IPS-18a (cell line): ENCODE measurements at regions not wholly inside any gene's neighbourhood (a gene's known extent, or its start where the extent isn't known, plus 50 kb on each side); places are given as distances from the start of the nearest gene placed in this dataset.
"Not testable (repeated sequence)": the region's sequence is repeated elsewhere in the genome, so short reads cannot be mapped to it uniquely, and the experiment has no call there.

Experiments
- H3K27ac ChIP-seq: one replicate; pipeline ENCODE4 v1.5.1; 2013; ENCODE audit warnings: low read length
- H3K27me3 ChIP-seq: one replicate; pipeline ENCODE4 v1.6.1; 2013; ENCODE audit warnings: mild to moderate bottlenecking, low read length; ENCODE audit not compliant: control insufficient read depth, insufficient read depth
- H3K36me3 ChIP-seq: one replicate; pipeline ENCODE4 v1.6.1; 2013; ENCODE audit warnings: low read depth, low read length; ENCODE audit not compliant: control insufficient read depth
- H3K4me1 ChIP-seq: one replicate; pipeline ENCODE4 v1.6.1; 2013; ENCODE audit warnings: low read depth, low read length; ENCODE audit not compliant: control insufficient read depth
- H3K4me3 ChIP-seq: one replicate; pipeline ENCODE4 v1.5.1; 2013; ENCODE audit warnings: low read length
- H3K9ac ChIP-seq: one replicate; pipeline ENCODE4 v1.6.1; 2013; ENCODE audit warnings: mild to moderate bottlenecking, low read length, moderate library complexity
- H3K9me3 ChIP-seq: one replicate; pipeline ENCODE4 v1.6.1; 2013; ENCODE audit warnings: low read depth, low read length; ENCODE audit not compliant: control insufficient read depth

DNA sequence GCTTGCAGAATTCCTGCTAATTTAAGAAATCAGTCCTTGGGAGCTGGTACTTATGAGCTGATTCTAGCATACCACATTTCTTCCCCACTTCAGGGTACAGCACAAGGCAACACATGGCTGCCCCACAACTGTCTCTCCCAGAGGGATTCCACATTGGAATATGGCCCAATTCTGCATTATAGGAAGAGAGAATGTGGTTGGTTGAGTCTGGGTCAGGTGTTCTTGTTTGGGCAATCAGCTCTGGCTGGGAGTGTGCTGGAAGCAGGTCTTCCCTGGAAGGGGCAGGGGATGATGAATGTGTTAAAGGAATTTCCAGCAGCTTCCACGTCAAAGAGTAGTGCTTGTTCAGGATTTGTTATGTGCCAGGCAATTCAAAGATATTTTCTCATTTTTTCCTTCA lies 95.7 kb downstream of the BUB3 start:
- Histone ChIP-seq H3K9ac (no peak overlapping the region), H3K36me3 (no peaks in the 10 kb centered on the region), H3K27ac (no peak overlapping the region), H3K4me1 (no peaks in the 10 kb centered on the region), H3K4me3 (no peak overlapping the region), H3K9me3 (no peaks in the 10 kb centered on the region), H3K27me3 (no peaks in the 10 kb centered on the region)

DNA sequence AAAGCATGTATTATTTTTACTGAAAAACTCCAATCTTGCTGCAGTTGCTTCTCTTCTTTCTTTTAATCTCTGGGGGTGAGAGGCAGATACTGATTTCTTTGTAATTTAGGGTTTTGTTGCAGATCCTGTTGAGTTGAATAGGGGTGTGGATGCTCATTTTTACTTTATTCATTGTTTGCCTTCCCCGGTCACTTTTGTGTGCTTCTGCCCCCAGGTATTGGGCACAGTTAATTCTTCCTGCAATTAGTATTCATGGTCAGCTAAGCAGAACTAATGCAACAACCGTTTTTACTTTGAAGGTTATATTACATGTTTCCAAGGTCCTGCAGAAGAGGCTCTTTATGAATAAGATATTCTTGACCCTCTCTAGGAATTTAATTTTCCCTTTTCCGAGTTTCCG lies 96.4 kb downstream of the BUB3 start:
- no peak overlapping the region for H3K27ac ChIP-seq
- H3K9ac ChIP-seq: no peak overlapping the region
- no peaks in the 10 kb centered on the region for H3K4me1 ChIP-seq
- no peaks in the 10 kb centered on the region for H3K36me3 ChIP-seq
- no peaks in the 10 kb centered on the region for H3K27me3 ChIP-seq
- H3K9me3 ChIP-seq: no peaks in the 10 kb centered on the region
- H3K4me3 ChIP-seq: no peak overlapping the region

DNA sequence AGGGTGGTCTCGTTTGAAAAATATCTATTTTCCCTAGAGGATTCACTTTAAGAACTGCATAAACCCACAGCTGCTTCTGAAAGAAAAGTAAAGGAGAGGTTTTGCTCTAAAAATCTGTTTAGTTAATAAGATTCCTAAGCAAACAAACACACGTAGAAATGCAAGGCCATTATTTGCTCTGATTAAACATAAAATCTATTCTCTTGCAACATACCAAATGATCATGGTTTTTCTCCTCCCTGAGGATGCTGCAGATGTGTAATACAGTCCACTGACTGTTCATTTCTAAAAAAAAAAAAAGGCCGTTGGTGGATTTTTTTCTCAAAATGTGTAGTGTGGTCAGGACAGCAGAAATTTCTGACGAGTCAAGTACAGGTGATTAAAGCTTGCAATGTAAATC lies 98.6 kb downstream of the BUB3 start:
- Histone ChIP-seq H3K9me3 (no peaks in the 10 kb centered on the region), H3K4me3 (no peak overlapping the region), H3K27ac (no peak overlapping the region), H3K27me3 (no peaks in the 10 kb centered on the region), H3K4me1 (no peaks in the 10 kb centered on the region), H3K9ac (no peak overlapping the region), H3K36me3 (no peaks in the 10 kb centered on the region)

DNA sequence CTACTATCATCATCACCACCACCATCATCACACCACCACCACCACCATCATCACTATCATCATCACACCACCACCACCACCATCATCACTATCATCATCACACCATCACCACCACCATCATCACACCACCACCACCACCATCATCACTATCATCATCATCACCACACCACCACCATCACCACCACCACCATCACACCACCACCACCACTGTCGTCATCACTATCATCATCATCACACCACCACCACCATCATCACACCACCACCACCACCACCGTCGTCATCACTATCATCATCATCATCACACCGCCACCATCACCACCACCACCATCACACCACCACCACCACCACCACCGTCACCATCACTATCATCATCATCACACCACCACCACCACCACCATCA lies 100.1 kb downstream of the BUB3 start:
- H3K4me1 ChIP-seq, H3K36me3 ChIP-seq, H3K27me3 ChIP-seq, H3K9ac ChIP-seq, H3K4me3 ChIP-seq, H3K27ac ChIP-seq, H3K9me3 ChIP-seq: not testable (repeated sequence)

DNA sequence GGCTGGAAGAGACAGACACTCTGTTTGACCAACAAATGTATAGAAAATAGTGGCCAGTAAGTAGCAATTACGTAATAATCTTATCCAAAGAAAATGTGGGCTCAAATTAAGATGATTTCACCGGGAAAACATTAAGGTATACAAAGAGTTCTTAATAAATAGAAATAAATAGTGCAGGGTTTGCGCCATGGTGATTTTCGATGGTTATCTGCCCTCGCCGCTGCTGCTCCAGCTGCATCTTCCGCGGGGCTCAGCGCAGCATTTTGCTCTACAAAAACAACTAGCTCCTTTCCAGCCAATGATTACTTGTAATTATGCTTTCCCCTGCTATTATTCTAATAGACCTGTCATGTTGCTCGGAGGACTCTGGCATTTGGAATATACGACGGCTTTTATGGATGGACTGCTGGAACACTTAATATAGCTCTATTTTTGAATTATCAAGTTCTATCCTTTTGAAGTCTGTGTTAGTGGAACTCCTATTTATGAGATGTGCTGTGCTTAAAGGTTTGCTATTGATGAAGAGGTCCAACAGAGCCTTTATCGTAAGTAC lies 103.8 kb downstream of the BUB3 start:
- H3K36me3 ChIP-seq: no peaks in the 10 kb centered on the region
- H3K9me3 ChIP-seq: no peaks in the 10 kb centered on the region
- H3K4me1 ChIP-seq: no peaks in the 10 kb centered on the region
- no peak overlapping the region for H3K27ac ChIP-seq
- H3K4me3 ChIP-seq: no peak overlapping the region
- H3K27me3 ChIP-seq: no peaks in the 10 kb centered on the region
- no peak overlapping the region for H3K9ac ChIP-seq

DNA sequence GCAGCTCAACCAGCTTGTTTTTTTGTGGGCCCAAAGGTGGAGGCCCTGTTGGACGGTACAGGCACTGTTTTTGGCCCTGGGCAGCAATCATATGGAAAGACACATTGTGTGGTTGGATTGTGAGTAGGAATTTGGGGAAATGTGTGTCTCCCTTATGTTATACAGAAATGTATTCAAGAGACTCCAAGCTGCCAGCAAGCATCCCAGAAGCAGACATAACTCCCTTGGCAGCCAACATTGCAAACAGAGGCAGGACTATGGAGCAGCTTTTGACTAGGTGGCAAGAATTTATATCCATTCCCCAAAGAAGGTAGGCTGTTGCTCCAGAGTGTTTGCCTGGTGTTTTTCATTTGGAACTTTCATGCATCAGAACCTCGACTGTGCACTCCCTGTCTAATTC lies 104.9 kb downstream of the BUB3 start:
- Histone ChIP-seq H3K4me3 (no peak overlapping the region), H3K4me1 (no peaks in the 10 kb centered on the region), H3K36me3 (no peaks in the 10 kb centered on the region), H3K27ac (no peak overlapping the region), H3K27me3 (no peaks in the 10 kb centered on the region), H3K9ac (no peak overlapping the region), H3K9me3 (no peaks in the 10 kb centered on the region)

DNA sequence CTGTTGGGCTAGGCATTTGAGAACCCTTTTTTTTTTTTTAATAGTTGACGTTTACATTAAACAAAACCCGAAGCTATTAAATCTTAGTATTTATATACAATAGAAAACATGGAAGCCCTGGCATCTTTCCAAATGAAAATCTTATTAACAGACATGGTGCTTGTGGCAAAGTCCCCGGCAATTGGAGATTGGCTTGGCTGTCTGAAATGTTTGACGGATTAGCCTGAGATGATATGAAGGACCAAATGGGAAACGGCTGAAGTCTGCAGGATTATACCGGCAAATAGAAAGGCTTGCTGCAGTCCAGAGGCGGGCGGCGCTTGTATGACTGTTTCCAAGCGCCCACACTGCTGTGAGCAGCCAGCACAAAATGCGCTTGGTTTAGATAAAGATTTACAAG lies 105.6 kb downstream of the BUB3 start:
- no peaks in the 10 kb centered on the region for H3K27me3 ChIP-seq
- no peak overlapping the region for H3K4me3 ChIP-seq
- H3K27ac ChIP-seq: no peak overlapping the region
- H3K9me3 ChIP-seq: no peaks in the 10 kb centered on the region
- no peak overlapping the region for H3K9ac ChIP-seq
- H3K36me3 ChIP-seq: no peaks in the 10 kb centered on the region
- no peaks in the 10 kb centered on the region for H3K4me1 ChIP-seq

DNA sequence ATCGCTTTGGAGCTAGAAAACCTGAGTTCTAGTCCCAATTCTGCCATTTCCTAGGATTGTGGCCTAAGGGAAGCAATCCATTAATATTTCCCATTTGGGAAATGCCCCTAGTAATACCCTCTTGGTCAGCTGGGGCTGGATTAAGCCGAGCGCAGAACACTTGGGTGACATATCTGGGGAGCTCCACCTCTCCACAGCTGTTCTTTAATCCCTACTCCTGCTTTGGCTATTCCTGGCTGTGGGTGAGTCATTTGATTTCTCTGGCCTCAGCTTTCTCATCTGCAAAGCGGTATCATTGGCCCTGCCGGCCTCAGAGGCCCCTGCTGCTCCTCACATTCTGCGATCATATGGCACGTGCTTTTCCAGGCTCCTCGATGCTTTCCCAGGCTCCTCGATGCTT lies 108.3 kb downstream of the BUB3 start:
- Histone ChIP-seq H3K9ac (no peak overlapping the region), H3K36me3 (no peaks in the 10 kb centered on the region), H3K27ac (no peak overlapping the region)

DNA sequence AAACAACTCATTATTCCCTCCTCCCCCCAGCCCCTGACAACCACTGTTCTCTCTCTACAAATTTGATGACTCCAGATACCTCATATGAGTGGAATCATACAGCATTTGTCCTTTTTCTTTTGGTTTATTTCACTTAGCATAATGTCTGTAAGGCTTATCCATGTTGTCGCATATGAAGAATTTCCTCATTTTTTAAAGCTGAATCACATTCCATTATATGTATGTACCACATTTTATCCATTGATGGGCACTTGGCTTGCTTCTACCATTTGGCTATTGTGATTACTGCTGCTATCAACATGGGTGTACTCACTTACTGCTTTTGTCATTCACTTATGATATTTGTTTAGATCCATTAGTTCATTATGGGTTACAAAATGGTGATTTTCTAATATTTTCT lies 112.8 kb downstream of the BUB3 start:
- Histone ChIP-seq H3K9ac (no peak overlapping the region), H3K4me3 (no peak overlapping the region), H3K27ac (no peak overlapping the region), H3K36me3 (no peaks in the 10 kb centered on the region), H3K27me3 (no peaks in the 10 kb centered on the region), H3K9me3 (no peaks in the 10 kb centered on the region), H3K4me1 (no peaks in the 10 kb centered on the region)

More for the DNA sequence above, 108.3 kb downstream of the BUB3 start:
- Histone ChIP-seq H3K4me3 (no peak overlapping the region), H3K9me3 (no peaks in the 10 kb centered on the region), H3K27me3 (no peaks in the 10 kb centered on the region), H3K4me1 (no peaks in the 10 kb centered on the region)

DNA sequence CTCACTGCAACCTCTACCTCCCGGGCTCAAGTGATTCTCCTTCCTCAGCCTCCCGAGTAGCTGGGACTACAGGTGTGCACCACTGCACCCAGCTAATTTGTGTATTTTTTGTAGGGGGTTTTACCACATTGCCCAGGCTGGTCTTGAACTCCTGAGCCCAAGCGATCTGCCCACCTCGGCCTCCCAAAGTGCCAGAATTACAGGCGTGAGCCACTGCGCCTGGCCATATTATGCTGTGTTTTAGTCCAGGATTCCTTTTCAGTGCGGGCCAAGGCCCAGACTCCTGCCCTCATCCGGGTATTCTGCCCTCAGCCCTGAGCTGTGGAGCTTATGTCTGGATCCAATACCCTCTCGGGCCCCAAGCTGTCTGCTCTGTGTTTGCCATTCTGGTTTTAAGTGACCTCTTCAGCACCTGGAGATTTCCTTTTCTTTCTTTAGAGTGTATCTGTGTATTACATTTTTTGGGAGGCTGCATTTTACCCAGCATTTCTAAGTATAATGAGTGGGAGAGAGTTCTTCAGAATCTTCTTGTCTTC lies 114.9 kb downstream of the BUB3 start:
- Histone ChIP-seq H3K27ac (no peak overlapping the region), H3K9ac (no peak overlapping the region), H3K4me1 (no peaks in the 10 kb centered on the region), H3K36me3 (no peaks in the 10 kb centered on the region), H3K9me3 (no peaks in the 10 kb centered on the region), H3K4me3 (no peak overlapping the region), H3K27me3 (no peaks in the 10 kb centered on the region)

DNA sequence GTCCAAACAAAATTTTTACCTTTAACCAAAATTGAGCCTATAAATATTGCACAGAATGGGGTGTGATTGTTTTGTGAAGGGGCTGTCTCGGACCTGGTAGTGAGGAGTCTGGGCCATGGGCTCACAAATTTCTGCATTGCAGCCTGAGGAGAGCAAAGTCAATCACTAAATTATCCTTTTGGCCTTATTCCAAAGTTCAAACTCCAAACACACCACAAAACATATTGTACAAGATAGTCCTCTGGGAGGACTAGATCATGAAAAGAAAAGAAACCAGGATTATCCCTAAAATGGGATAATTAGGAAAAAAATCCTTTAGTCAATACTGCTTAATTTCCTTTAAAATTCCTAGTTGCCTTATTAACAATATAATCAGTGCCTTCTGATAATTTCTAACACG lies 115.5 kb downstream of the BUB3 start:
- Histone ChIP-seq H3K27me3 (no peaks in the 10 kb centered on the region), H3K27ac (no peak overlapping the region), H3K9ac (no peak overlapping the region), H3K36me3 (no peaks in the 10 kb centered on the region), H3K4me3 (no peak overlapping the region), H3K9me3 (no peaks in the 10 kb centered on the region), H3K4me1 (no peaks in the 10 kb centered on the region)

DNA sequence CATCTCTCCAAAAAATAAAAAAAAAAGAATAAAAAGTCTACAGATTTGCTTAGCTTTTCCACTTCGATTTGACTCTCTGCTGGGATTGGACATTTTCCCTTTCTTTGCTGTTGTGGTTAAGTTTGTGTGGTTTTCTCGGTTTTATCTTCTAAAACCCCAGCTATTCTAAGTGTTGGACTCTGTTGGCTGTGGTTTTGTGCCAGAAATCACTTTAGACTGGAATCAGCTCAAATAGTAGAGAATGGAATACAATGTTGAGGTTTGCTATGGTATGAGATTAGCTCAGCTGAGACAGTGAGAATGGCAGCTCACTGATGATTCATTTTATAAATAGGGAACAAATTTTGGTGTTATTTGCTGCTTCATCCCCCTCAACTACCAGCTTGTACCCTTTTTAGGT lies 116.0 kb downstream of the BUB3 start:
- Histone ChIP-seq H3K9me3 (no peaks in the 10 kb centered on the region), H3K27me3 (peaks cover 1% of the 10 kb centered on the region), H3K9ac (no peak overlapping the region), H3K4me3 (no peak overlapping the region), H3K36me3 (no peaks in the 10 kb centered on the region), H3K4me1 (peaks cover 3% of the 10 kb centered on the region), H3K27ac (no peak overlapping the region)
